PC-3 (cell line): ENCODE measurements at regions not wholly inside any gene's neighbourhood (a gene's known extent, or its start where the extent isn't known, plus 50 kb on each side); places are given as distances from the start of the nearest gene placed in this dataset.

Experiments
- ATAC-seq: fragments of 200-7000 bp; cut with Tn5 transposase; 2 replicates; pipeline ENCODE4 v1.9.1; 2020; ENCODE audit warnings: mild to moderate bottlenecking, moderate library complexity
- BruUV-seq: library from RNA; stranded (reverse); fragments of 400-500 nt; replicated peaks from 2 replicates; lab custom pipeline; 2021; lab: Mats Ljungman, UMichigan
- CTCF ChIA-PET: fragments of 300-600 bp; sonication (Branson Sonifier 250); formaldehyde crosslinking; loops from one replicate; lab custom pipeline; 2022; ENCODE audit warnings: antibody characterized with exemption; lab: Charles Lee
- POLR2A ChIA-PET: fragments of 300-600 bp; sonication (Branson Sonifier 250); formaldehyde crosslinking; loops from one replicate; lab custom pipeline; 2022; ENCODE audit warnings: antibody characterized with exemption; ENCODE audit not compliant: unreplicated experiment; lab: Charles Lee
- DNase-seq: peaks from one replicate; pipeline ENCODE4 v3.0.0-alpha.2; 2015
- H2AFZ ChIP-seq: fragments of 300-600 bp; sonication (generic); 2 replicates; pipeline ENCODE4 v1.6.0; 2016; ENCODE audit warnings: antibody characterized with exemption, low read length
- H3F3A ChIP-seq: fragments of 300-600 bp; sonication (generic); one replicate; pipeline ENCODE4 v1.6.0; 2017; ENCODE audit warnings: antibody characterized with exemption, low read length, control low read depth, mild to moderate bottlenecking; ENCODE audit not compliant: unreplicated experiment
- H3K27ac ChIP-seq: fragments of 300-600 bp; sonication (generic); 2 replicates; pipeline ENCODE4 v1.5.1; 2016; ENCODE audit warnings: mild to moderate bottlenecking, low read length
- H3K27me3 ChIP-seq: fragments of 300-600 bp; sonication (generic); 2 replicates; pipeline ENCODE4 v1.6.1; 2016; ENCODE audit warnings: low read length, mixed read lengths
- H3K36me3 ChIP-seq: fragments of 300-600 bp; sonication (generic); 2 replicates; pipeline ENCODE4 v1.6.1; 2016; ENCODE audit warnings: low read depth, mixed run types, low read length, mixed read lengths
- H3K4me1 ChIP-seq: fragments of 300-600 bp; sonication (generic); 2 replicates; pipeline ENCODE4 v1.5.1; 2016; ENCODE audit warnings: low read length; ENCODE audit not compliant: insufficient read depth
- H3K4me2 ChIP-seq: fragments of 300-600 bp; sonication (generic); 2 replicates; pipeline ENCODE4 v1.6.0; 2016; ENCODE audit warnings: low read length
- H3K4me3 ChIP-seq: fragments of 300-600 bp; sonication (generic); 2 replicates; pipeline ENCODE4 v1.5.1; 2016; ENCODE audit warnings: mild to moderate bottlenecking, low read length, mixed read lengths
- H3K79me2 ChIP-seq: fragments of 300-600 bp; sonication (generic); 2 replicates; pipeline ENCODE4 v1.6.1; 2017; ENCODE audit warnings: low read length, mixed read lengths
- H3K9ac ChIP-seq: fragments of 300-600 bp; sonication (generic); 2 replicates; pipeline ENCODE4 v1.6.0; 2016; ENCODE audit warnings: mild to moderate bottlenecking, low read length
- H3K9me2 ChIP-seq: fragments of 300-600 bp; sonication (generic); replicated peaks from 2 replicates; pipeline ENCODE4 v1.6.1; 2016; ENCODE audit warnings: mixed run types, low read length, mixed read lengths
- H3K9me3 ChIP-seq: fragments of 300-600 bp; sonication (generic); 2 replicates; pipeline ENCODE4 v1.6.1; 2016; ENCODE audit warnings: low read length, mixed read lengths
- H4K20me1 ChIP-seq: fragments of 300-600 bp; sonication (generic); 2 replicates; pipeline ENCODE4 v1.6.1; 2016; ENCODE audit warnings: low read length, mixed read lengths
- EZH2 ChIP-seq: fragments of 300-600 bp; sonication (generic); IDR thresholded peaks from one replicate; pipeline ENCODE4 v1.6.1; 2017; ENCODE audit warnings: antibody characterized with exemption, mild to moderate bottlenecking, low read length; ENCODE audit not compliant: unreplicated experiment
- EZH2phosphoT487 ChIP-seq: fragments of 300-600 bp; sonication (generic); IDR thresholded peaks from 2 replicates; pipeline ENCODE4 v1.6.1; 2018; ENCODE audit warnings: mild to moderate bottlenecking, antibody characterized with exemption, low read length, borderline replicate concordance
- intact Hi-C: fragments of 100-400 bp; cut with micrococcal nuclease; formaldehyde crosslinking; loops from 2 replicates; pipeline ENCODE4 v1.9.0; 2023
- TF ChIP-seq, protein P1 (sequence below): fragments of 300-600 bp; sonication (generic); conservative IDR thresholded peaks from 2 replicates; pipeline ENCODE4 v1.5.1; 2017; ENCODE audit warnings: antibody characterized with exemption, low read depth, mild to moderate bottlenecking, low read length

DNA sequence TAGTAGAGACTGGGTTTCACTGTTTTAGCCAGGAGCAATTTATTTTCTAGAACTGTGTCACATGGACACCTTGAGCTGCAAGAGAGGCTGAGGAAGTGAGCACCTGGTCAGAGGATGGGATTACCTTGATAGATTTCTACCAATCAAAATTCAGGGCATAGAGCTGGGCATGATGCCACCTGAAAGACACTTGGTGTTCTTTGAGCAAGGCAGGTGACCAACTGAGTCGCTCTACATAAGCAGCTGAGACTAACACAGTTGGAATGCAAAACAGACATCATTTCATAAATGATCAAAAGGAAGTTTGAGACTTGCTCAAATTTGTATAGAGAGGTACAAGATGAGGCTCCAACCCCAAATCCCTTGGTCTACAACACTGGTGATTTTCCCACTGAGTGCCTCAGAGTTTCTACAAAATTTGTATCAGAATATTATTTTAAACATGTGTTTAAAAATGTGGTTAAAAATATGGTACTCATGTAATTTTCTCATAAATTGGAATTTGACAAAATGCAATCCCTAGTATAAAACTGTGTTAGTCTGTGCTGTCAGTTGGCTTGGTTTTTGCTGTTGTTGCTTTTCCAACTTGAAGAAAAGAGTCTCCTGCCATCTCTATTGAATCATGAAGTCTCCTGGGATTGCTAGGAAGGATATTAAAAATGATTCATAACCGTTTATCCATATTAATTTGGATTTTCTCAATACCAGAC is 156.4 kb upstream of the MDFIC start:
- ATAC-seq, result no peak
- POLR2A ChIA-PET, result no interaction called here
- CTCF ChIA-PET, result no interaction called here
- TF ChIP-seq, protein P1, sequence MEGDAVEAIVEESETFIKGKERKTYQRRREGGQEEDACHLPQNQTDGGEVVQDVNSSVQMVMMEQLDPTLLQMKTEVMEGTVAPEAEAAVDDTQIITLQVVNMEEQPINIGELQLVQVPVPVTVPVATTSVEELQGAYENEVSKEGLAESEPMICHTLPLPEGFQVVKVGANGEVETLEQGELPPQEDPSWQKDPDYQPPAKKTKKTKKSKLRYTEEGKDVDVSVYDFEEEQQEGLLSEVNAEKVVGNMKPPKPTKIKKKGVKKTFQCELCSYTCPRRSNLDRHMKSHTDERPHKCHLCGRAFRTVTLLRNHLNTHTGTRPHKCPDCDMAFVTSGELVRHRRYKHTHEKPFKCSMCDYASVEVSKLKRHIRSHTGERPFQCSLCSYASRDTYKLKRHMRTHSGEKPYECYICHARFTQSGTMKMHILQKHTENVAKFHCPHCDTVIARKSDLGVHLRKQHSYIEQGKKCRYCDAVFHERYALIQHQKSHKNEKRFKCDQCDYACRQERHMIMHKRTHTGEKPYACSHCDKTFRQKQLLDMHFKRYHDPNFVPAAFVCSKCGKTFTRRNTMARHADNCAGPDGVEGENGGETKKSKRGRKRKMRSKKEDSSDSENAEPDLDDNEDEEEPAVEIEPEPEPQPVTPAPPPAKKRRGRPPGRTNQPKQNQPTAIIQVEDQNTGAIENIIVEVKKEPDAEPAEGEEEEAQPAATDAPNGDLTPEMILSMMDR, result no peak
- TF ChIP-seq EZH2phosphoT487 (no peak), EZH2 (no peak)
- no TSS peak for BruUV-seq
- H3F3A ChIP-seq, result no peaks in the 10 kb centered on the region
- H3K27me3 ChIP-seq, result no peaks in the 10 kb centered on the region
- H3K9ac ChIP-seq, result no peak overlapping the region
- H3K27ac ChIP-seq, result no peak overlapping the region
- no peak overlapping the region for H3K4me2 ChIP-seq
- no peaks in the 10 kb centered on the region for H3K79me2 ChIP-seq
- no peak overlapping the region for H3K4me3 ChIP-seq
- no peaks in the 10 kb centered on the region for H4K20me1 ChIP-seq
- peaks cover 8% of the 10 kb centered on the region for H3K4me1 ChIP-seq
- no peak overlapping the region for H2AFZ ChIP-seq
- no peaks in the 10 kb centered on the region for H3K36me3 ChIP-seq
- intact Hi-C loops, result no loop called here
- DNase-seq, result peak; percentile 14
- H3K9me3 ChIP-seq, result no peaks in the 10 kb centered on the region
- no peaks in the 10 kb centered on the region for H3K9me2 ChIP-seq

DNA sequence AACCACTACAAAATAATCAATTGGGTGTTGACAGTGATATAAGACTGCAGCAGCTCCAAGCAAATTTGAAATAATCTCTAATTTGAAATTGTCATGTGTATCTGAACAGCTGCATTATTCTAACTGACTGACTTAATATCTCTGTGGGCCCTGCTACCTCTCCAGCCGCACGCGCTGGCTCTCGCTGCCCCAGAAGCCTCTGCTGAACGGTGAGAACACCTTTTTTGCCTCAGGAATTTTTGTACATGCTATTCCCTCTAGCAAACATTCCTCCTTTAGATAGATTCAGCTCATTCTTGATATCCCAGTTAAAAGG is 155.9 kb upstream of the MDFIC start:
- Histone ChIP-seq H2AFZ (no peak overlapping the region), H4K20me1 (no peaks in the 10 kb centered on the region), H3K4me2 (no peak overlapping the region), H3F3A (no peaks in the 10 kb centered on the region), H3K4me3 (no peak overlapping the region), H3K27me3 (no peaks in the 10 kb centered on the region), H3K9me2 (no peaks in the 10 kb centered on the region), H3K79me2 (no peaks in the 10 kb centered on the region), H3K9ac (no peak overlapping the region), H3K4me1 (peaks cover 3% of the 10 kb centered on the region; the same call in 1 of the 2 replicates), H3K36me3 (no peaks in the 10 kb centered on the region), H3K9me3 (no peaks in the 10 kb centered on the region), H3K27ac (no peak overlapping the region)
- ATAC-seq (no peak), DNase-seq (no peak)
- CTCF ChIA-PET, result no interaction called here
- intact Hi-C loops, result no loop called here
- POLR2A ChIA-PET, result no interaction called here
- BruUV-seq, result no TSS peak
- TF ChIP-seq, protein P1, result no peak
- no peak for TF ChIP-seq EZH2
- TF ChIP-seq EZH2phosphoT487, result no peak

DNA sequence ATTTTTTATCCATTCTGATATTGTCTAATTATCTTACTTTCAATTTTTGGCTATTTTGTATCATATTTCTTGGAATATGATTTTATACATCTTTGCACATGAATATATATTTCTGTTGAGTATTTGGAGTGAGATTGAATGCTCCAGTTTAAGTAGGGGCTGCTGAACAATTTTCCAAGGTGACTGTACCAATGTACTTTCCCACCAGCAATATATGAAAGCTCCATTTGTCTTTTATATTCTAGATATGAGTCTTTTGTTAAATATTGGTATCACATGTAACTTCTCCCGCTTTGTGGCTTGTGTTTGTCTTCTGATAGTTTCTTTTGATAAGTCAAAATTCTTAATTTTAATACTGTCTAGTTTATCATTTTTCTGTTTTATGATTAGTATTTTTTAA is 144.6 kb upstream of the MDFIC start:
- intact Hi-C loops, result no loop called here
- TF ChIP-seq EZH2 (no peak), EZH2phosphoT487 (no peak)
- TF ChIP-seq, protein P1, result no peak
- no peaks in the 10 kb centered on the region for H3K4me1 ChIP-seq
- no peak overlapping the region for H3K4me3 ChIP-seq
- CTCF ChIA-PET, result no interaction called here
- ATAC-seq, result no peak
- no peaks in the 10 kb centered on the region for H3F3A ChIP-seq
- H3K9me3 ChIP-seq, result no peaks in the 10 kb centered on the region
- H3K9ac ChIP-seq, result no peak overlapping the region
- H3K27ac ChIP-seq, result no peak overlapping the region
- H3K79me2 ChIP-seq, result no peaks in the 10 kb centered on the region
- no peak overlapping the region for H2AFZ ChIP-seq
- no peak overlapping the region for H3K4me2 ChIP-seq
- no peaks in the 10 kb centered on the region for H3K9me2 ChIP-seq
- no TSS peak for BruUV-seq
- POLR2A ChIA-PET, result no interaction called here
- no peaks in the 10 kb centered on the region for H3K27me3 ChIP-seq
- H4K20me1 ChIP-seq, result no peaks in the 10 kb centered on the region
- no peaks in the 10 kb centered on the region for H3K36me3 ChIP-seq
- DNase-seq, result no peak
